ENCODE measurements at regions not wholly inside any gene's neighbourhood (a gene's known extent, or its start where the extent isn't known, plus 50 kb on each side); places are given as distances from the start of the nearest gene placed in this dataset.

GRCh38 chr2:126761981-126762878, 106.3 kb downstream of the GYPC start:
- H3K27ac ChIP-seq (replicated peaks) = no peak overlapping the region
- no peaks in the 10 kb centered on the region for H3K36me3 ChIP-seq
- H3K9me3 ChIP-seq (replicated peaks) = no peaks in the 10 kb centered on the region
- no peaks in the 10 kb centered on the region for H3K27me3 ChIP-seq (ENCODE audit: low read depth)
- DNase-seq = no peak
- intact Hi-C loops (cut with micrococcal nuclease) = no loop called here
- no peaks in the 10 kb centered on the region for H3K4me1 ChIP-seq
- TF ChIP-seq CTCF (IDR thresholded peaks at IDR 0.05; ENCODE audit: borderline replicate concordance) = no peak
- H3K4me3 ChIP-seq = no peak overlapping the region

- DNase-seq = no peak
- intact Hi-C loops (cut with micrococcal nuclease) = no loop called here
- Histone ChIP-seq H3K4me3 (no peak overlapping the region), H3K27ac (replicated peaks) (no peak overlapping the region), H3K4me1 (no peaks in the 10 kb centered on the region), H3K36me3 (no peaks in the 10 kb centered on the region), H3K27me3 (ENCODE audit: low read depth) (no peaks in the 10 kb centered on the region), H3K9me3 (replicated peaks) (no peaks in the 10 kb centered on the region)
- TF ChIP-seq CTCF (IDR thresholded peaks at IDR 0.05; ENCODE audit: borderline replicate concordance) = no peak
Measured at GRCh38 chr2:126764686-126765265, 108.8 kb downstream of the GYPC start.

GRCh38 chr2:126765395-126765794, 109.4 kb downstream of the GYPC start:
- H3K36me3 ChIP-seq = no peaks in the 10 kb centered on the region
- no peaks in the 10 kb centered on the region for H3K27me3 ChIP-seq (ENCODE audit: low read depth)
- H3K4me3 ChIP-seq = no peak overlapping the region
- TF ChIP-seq CTCF (IDR thresholded peaks at IDR 0.05; ENCODE audit: borderline replicate concordance) = no peak
- no peaks in the 10 kb centered on the region for H3K9me3 ChIP-seq (replicated peaks)
- H3K27ac ChIP-seq (replicated peaks) = no peak overlapping the region
- intact Hi-C loops (cut with micrococcal nuclease) = no loop called here
- DNase-seq = no peak
- no peaks in the 10 kb centered on the region for H3K4me1 ChIP-seq

DNA sequence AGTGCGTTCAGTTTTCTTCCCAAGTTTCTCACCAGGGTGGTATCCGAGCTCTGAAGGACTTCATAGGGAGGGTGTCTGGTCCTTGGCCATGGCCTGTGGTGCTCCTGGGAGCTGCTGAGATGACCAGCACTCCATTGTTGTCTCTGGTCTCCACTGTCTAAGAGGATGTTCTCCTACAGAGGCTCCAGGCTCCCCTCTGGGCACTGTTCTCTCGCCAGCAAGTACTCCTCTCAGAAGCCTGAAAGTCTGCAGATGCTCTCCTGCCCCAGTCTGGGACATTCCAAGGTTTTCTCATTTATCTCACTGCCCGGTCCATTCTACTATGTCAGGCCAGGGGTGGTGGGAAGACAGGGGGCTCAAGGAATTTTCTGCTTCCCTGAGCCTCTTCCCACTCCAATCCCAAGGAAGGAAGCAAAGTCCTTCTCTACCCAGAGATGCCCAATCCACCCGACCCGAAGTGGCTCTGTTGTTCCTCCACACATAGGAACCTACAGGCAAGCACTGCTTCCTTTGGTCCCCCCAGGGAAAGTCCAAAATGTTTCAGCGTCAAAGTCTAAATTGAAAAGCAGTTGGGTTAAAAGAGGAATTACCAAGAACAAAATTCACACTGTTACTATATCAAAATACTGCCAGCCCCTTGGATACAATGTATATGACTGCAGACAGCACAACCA, 110.5 kb downstream of the GYPC start:
- Histone ChIP-seq H3K27me3 (ENCODE audit: low read depth) (no peaks in the 10 kb centered on the region), H3K4me1 (no peaks in the 10 kb centered on the region), H3K36me3 (no peaks in the 10 kb centered on the region), H3K9me3 (replicated peaks) (no peaks in the 10 kb centered on the region), H3K4me3 (no peak overlapping the region), H3K27ac (replicated peaks) (no peak overlapping the region)
- DNase-seq = no peak
- no peak for TF ChIP-seq CTCF (IDR thresholded peaks at IDR 0.05; ENCODE audit: borderline replicate concordance)
- intact Hi-C loops (cut with micrococcal nuclease) = no loop called here

DNA sequence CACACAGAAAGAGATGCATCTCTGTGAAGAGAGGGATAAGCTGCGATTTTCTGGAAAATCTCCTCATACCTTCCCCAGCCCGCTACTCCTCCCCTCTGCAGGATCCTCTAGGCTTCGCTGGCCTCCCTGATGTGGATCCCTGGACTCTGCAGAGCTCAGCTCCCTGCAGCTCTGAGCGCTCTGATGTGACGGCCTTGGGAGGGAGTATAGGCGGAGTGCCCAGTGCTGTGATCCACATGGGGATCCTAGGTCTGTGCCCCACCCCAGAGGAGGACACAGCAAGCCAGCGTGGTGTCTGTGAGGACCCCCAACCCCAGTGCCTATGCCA, 111.0 kb downstream of the GYPC start:
- no peak for DNase-seq
- intact Hi-C loops (cut with micrococcal nuclease) = no loop called here
- no peak for TF ChIP-seq CTCF (IDR thresholded peaks at IDR 0.05; ENCODE audit: borderline replicate concordance)

More for the DNA sequence above, 111.0 kb downstream of the GYPC start:
- Histone ChIP-seq H3K27me3 (ENCODE audit: low read depth) (no peaks in the 10 kb centered on the region), H3K36me3 (no peaks in the 10 kb centered on the region), H3K27ac (replicated peaks) (no peak overlapping the region), H3K9me3 (replicated peaks) (no peaks in the 10 kb centered on the region), H3K4me1 (no peaks in the 10 kb centered on the region), H3K4me3 (no peak overlapping the region)
